ENCODE measurements at regions not wholly inside any gene's neighbourhood (a gene's known extent, or its start where the extent isn't known, plus 50 kb on each side); places are given as distances from the start of the nearest gene placed in this dataset.

- no peak for DNase-seq
- Histone ChIP-seq H3K27me3 (no peaks in the 10 kb centered on the region), H3K36me3 (no peaks in the 10 kb centered on the region), H3K27ac (no peak overlapping the region), H3K4me1 (no peaks in the 10 kb centered on the region), H3K9me3 (no peaks in the 10 kb centered on the region), H3K4me3 (no peak overlapping the region)
- intact Hi-C loops (cut with DNase I; ENCODE audit: low total_unique reads): no loop called here
- TF ChIP-seq POLR2A (IDR thresholded peaks at IDR 0.05): no peak
- TF ChIP-seq, protein P1, sequence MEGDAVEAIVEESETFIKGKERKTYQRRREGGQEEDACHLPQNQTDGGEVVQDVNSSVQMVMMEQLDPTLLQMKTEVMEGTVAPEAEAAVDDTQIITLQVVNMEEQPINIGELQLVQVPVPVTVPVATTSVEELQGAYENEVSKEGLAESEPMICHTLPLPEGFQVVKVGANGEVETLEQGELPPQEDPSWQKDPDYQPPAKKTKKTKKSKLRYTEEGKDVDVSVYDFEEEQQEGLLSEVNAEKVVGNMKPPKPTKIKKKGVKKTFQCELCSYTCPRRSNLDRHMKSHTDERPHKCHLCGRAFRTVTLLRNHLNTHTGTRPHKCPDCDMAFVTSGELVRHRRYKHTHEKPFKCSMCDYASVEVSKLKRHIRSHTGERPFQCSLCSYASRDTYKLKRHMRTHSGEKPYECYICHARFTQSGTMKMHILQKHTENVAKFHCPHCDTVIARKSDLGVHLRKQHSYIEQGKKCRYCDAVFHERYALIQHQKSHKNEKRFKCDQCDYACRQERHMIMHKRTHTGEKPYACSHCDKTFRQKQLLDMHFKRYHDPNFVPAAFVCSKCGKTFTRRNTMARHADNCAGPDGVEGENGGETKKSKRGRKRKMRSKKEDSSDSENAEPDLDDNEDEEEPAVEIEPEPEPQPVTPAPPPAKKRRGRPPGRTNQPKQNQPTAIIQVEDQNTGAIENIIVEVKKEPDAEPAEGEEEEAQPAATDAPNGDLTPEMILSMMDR (IDR thresholded peaks at IDR 0.05): no peak
Observed at GRCh38 chr1:207234690-207235089, 86.8 kb upstream of the CD55 start.

GRCh38 chr1:207239874-207240273 is 81.6 kb upstream of the CD55 start:
- Histone ChIP-seq H3K9me3 (no peaks in the 10 kb centered on the region), H3K27me3 (no peaks in the 10 kb centered on the region), H3K27ac (no peak overlapping the region), H3K36me3 (no peaks in the 10 kb centered on the region), H3K4me3 (no peak overlapping the region), H3K4me1 (no peaks in the 10 kb centered on the region)
- intact Hi-C loops (cut with DNase I; ENCODE audit: low total_unique reads): no loop called here
- DNase-seq: no peak
- TF ChIP-seq, protein P1 (IDR thresholded peaks at IDR 0.05): no peak
- TF ChIP-seq POLR2A (IDR thresholded peaks at IDR 0.05): no peak

GRCh38 chr1:207240325-207241101 is 81.0 kb upstream of the CD55 start:
- Histone ChIP-seq H3K4me3 (no peak overlapping the region), H3K27me3 (no peaks in the 10 kb centered on the region), H3K4me1 (no peaks in the 10 kb centered on the region), H3K27ac (no peak overlapping the region), H3K9me3 (no peaks in the 10 kb centered on the region), H3K36me3 (no peaks in the 10 kb centered on the region)
- intact Hi-C loops (cut with DNase I; ENCODE audit: low total_unique reads): no loop called here
- no peak for DNase-seq
- TF ChIP-seq POLR2A (IDR thresholded peaks at IDR 0.05): no peak
- TF ChIP-seq, protein P1 (IDR thresholded peaks at IDR 0.05): no peak

DNA sequence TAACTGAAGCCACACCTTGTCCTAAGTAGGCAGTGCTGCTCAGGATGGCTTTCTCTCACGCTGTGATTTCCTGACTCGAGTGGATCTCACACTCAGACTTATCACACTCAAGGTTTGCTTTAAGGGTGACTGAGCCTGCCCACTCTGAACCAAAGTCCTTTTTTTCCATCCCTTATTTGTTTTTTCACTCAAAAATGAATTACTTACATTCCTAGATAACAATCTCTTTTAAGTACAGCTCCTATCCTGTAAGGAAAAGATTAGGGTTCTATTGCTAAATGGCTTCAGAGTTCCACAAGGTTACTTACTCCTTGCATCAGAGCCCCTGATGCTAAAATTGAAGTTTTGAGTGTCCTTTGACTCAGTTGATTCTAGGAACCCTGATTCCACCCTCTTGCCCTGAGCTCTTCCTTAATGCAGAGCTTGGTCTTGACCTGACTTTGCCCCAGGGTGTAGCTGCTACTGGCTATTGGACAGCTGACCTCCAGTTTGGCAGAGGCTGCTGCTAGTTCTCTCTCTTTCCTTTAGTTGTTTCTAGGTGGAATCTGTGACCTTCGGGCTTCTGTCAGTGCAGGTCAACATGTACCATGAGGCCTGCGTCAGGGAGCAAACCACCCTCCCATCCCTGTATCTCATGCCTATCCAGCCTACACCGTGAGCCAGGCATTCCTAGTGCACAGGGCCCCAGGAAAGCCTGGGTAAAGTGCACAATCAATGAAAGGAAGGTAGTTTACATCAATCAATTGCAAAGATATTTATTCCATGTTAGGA is 80.1 kb upstream of the CD55 start:
- no peak for DNase-seq
- Histone ChIP-seq H3K27me3 (no peaks in the 10 kb centered on the region), H3K4me3 (no peak overlapping the region), H3K27ac (peak overlapping the region in 1 of 2 donors; percentile 10), H3K4me1 (no peaks in the 10 kb centered on the region), H3K9me3 (no peaks in the 10 kb centered on the region), H3K36me3 (no peaks in the 10 kb centered on the region)
- TF ChIP-seq, protein P1 (IDR thresholded peaks at IDR 0.05): no peak
- no peak for TF ChIP-seq POLR2A (IDR thresholded peaks at IDR 0.05)
- intact Hi-C loops (cut with DNase I; ENCODE audit: low total_unique reads): no loop called here
